ENCODE measurements at regions not wholly inside any gene's neighbourhood (a gene's known extent, or its start where the extent isn't known, plus 50 kb on each side); places are given as distances from the start of the nearest gene placed in this dataset.
"Not testable (repeated sequence)": the region's sequence is repeated elsewhere in the genome, so short reads cannot be mapped to it uniquely, and the experiment has no call there.

GRCh38 chr17:71183066-71183660 lies 937.7 kb upstream of the SOX9 start:
- DNase-seq, result no peak

GRCh38 chr17:71184716-71185115 lies 936.1 kb upstream of the SOX9 start:
- no peak for DNase-seq

- no peak for DNase-seq
Measured at GRCh38 chr17:71187145-71187878, 933.5 kb upstream of the SOX9 start.

- DNase-seq, result no peak
Measured at GRCh38 chr17:71188811-71189492, 931.9 kb upstream of the SOX9 start.

GRCh38 chr17:71189493-71189831 lies 931.4 kb upstream of the SOX9 start:
- DNase-seq, result no peak

- no peak for DNase-seq
Measured at GRCh38 chr17:71192039-71192555, 928.7 kb upstream of the SOX9 start.

GRCh38 chr17:71192848-71193247 lies 928.0 kb upstream of the SOX9 start:
- DNase-seq, result no peak

GRCh38 chr17:71200597-71200996 lies 920.2 kb upstream of the SOX9 start:
- no peak for DNase-seq

- no peak for DNase-seq
Measured at GRCh38 chr17:71201639-71202038, 919.2 kb upstream of the SOX9 start.

GRCh38 chr17:71202449-71202848 lies 918.4 kb upstream of the SOX9 start:
- DNase-seq, result no peak

- no peak for DNase-seq
Measured at GRCh38 chr17:71203953-71204352, 916.9 kb upstream of the SOX9 start.

GRCh38 chr17:71205951-71206350 lies 914.9 kb upstream of the SOX9 start:
- DNase-seq, result not testable (repeated sequence)

GRCh38 chr17:71208111-71208704 lies 912.6 kb upstream of the SOX9 start:
- DNase-seq, result no peak

GRCh38 chr17:71213936-71214335 lies 906.9 kb upstream of the SOX9 start:
- no peak for DNase-seq

GRCh38 chr17:71217769-71218168 lies 903.1 kb upstream of the SOX9 start:
- no peak for DNase-seq

GRCh38 chr17:71224824-71225575 lies 895.8 kb upstream of the SOX9 start:
- DNase-seq, result no peak

- DNase-seq, result no peak
Measured at GRCh38 chr17:71227841-71228240, 893.0 kb upstream of the SOX9 start.

- no peak for DNase-seq
Measured at GRCh38 chr17:71229070-71229469, 891.8 kb upstream of the SOX9 start.

GRCh38 chr17:71232801-71233559 lies 887.8 kb upstream of the SOX9 start:
- DNase-seq, result no peak

GRCh38 chr17:71234349-71234748 lies 886.5 kb upstream of the SOX9 start:
- no peak for DNase-seq

- DNase-seq, result peak; percentile 51
Measured at GRCh38 chr17:71237903-71238538, 882.8 kb upstream of the SOX9 start.
